SW480 (cell line): ENCODE measurements at regions not wholly inside any gene's neighbourhood (a gene's known extent, or its start where the extent isn't known, plus 50 kb on each side); places are given as distances from the start of the nearest gene placed in this dataset.

Experiments
- DNase-seq: peaks from one replicate; pipeline ENCODE4 v3.0.0-alpha.2; 2016; ENCODE audit warnings: low spot score

GRCh38 chr3:180341516-180341915 is 260.4 kb upstream of the TTC14 start:
- DNase-seq, result no peak

GRCh38 chr3:180351601-180352000 is 250.4 kb upstream of the TTC14 start:
- DNase-seq, result no peak

DNA sequence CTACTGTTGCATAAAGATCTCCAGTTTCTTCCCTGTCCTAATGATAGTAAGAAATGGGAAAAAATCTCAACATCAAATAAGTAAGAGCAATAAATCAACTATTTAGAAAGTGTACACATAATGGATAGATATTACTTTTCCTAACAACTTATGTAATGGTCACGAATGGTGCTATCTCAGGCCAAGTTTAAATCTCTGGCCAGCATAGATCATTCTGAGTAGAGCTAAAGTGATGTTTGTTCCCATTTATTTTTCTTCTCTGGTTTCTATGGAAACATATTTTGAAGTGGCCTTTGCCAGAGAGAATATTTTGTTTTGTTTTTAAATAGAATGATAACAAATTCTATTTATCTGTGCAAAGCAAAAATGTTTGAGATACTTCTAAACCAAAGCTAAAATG is 249.7 kb upstream of the TTC14 start:
- DNase-seq, result no peak

DNA sequence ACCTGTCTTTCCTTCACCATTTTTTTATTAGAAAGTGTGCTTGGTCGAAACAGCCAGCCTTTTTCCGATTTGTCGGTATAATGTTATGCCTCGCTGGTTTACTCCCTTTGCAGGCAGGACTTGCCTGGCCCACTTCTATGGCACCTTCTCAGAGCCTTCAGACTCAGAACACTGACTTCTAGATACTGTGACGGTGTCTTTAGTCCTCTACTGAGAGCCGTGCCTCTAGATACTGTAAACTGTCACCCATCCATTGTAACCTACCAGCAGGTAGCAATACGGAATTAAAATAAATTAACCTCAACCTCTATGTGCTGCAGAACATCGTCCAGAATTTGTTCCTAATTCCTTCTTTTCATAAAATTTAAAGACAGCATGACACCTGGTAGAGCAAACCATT is 247.7 kb upstream of the TTC14 start:
- DNase-seq, result no peak

DNA sequence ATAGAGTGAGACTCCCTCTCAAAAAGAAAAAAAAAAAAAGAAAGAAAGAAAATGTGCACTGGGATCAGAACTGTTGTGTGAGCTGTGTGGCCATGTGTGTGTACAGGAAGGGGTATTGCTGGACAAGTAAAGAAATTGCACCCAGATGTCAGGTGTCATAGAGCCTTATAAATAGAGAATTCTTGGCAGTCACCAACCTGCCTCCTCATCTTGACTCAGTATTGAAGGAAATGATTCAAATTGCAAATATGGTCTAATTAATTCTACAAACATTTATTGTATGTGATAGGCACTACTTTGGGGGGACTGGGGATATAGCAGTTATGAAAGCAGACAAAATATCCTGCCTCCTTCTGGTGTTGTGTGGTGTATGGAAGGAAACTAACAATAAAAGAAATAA is 243.8 kb upstream of the TTC14 start:
- DNase-seq, result no peak

DNA sequence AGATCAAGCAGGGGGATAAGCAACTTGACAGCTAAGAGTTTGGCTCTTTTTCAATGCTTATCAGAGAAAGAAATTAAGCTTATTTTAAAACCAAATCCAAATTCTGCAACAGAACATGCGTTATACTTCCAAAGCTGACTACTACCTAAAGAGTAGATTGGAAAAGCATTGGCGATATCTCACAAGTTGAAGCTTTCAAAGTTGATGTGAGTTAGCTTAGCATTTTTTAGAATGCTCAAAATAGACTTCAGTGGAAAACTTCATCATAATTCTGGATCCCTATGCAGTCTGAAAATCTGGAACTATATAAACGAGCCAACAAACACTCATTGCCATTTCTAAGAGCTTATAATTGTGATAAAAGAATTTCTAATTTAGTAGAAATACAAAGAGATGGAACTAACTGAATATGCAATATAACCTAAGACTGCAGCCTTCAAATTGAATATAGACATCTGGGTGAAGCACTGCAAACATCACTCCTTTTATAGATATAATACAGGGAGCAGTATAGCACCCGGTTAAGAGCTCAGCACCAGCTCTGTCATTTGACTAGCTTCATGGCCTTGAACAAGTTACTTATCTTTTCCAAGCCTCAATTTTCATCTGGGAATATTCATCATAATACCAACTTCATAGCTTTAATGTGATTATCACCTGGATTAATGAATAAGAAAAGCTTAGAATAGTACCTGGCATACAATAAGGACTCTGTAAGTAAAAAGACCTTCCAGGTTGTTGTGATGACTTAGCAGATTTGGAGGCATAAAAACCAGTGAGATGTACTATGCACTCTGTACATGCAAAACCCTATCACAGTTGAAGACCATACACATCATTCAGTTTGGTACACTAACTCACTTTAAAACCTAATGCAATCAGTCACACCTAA is 242.7 kb upstream of the TTC14 start:
- DNase-seq, result no peak

DNA sequence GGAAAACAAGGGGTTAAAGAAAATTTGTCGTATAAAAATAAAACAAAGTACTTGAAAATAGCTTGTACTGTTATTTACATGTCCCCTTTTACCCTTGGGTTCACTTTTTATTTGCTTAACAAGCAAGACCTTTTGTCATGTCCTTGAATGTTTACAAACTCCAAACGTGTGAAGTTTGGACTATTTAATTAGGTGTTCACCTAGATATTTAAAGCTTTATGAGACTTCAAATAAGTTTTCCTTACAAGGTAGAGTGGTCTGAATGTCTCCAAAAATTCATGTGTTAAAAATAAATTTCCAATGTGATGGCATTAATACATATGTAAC is 242.0 kb upstream of the TTC14 start:
- no peak for DNase-seq

DNA sequence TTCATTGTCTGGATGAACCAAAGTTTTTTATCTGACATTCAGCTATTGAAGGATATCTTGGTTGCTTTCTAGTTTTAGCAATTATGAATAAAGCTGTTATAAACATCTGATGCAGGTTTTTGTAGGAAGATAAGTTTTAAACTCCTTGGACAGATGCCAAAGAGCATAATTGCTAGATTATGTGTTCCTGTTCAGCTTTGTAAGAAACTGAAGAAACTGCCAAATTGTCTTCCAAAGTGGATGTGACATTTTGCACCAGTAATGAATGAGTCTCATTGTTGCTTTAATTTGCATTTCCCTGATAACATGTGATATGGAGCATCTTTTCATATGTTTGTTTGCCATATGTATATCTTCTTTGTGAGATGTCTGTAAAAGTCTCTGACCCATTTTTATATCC is 239.9 kb upstream of the TTC14 start:
- no peak for DNase-seq

DNA sequence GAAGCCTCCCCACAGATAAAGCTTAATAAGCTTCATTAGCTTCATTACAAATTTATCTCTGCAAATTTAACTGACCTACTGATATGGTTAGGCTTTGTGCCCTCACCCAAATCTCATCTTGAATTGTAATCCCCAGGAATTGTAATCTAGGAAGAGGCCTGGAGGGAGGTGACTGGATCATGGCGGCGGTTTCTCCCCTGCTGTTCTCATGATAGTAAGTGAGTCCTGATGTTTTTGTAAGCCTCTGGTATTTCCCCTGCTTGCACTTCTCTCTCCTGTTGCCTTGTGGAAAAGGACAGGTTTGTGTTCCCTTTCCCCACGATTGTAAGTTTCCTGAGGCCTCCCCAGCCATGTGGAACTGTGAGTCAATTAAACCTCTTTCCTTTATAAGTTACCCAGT is 226.1 kb upstream of the TTC14 start:
- DNase-seq, result no peak

DNA sequence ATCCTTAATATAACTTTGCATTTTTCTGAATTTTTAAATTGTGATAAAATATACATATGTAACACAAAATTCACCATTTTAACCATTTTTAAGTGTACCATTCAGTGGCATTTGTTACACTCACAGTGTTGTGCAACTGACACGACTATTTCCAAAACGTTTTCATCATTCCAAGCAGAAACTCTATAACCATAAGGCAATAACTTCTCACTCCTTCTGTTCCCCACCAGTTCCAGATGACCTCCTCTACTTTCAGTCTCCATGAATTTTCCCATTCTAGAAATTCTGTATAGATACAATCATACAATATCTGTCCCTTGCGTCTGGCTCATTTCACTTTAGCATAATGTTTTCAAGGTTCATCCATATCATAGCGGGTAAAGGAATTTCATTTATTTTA is 223.5 kb upstream of the TTC14 start:
- no peak for DNase-seq

GRCh38 chr3:180382638-180383180 is 219.3 kb upstream of the TTC14 start:
- DNase-seq, result no peak

- no peak for DNase-seq
Measured at GRCh38 chr3:180383332-180384020, 218.5 kb upstream of the TTC14 start.

- DNase-seq, result no peak
Measured at GRCh38 chr3:180390313-180390712, 211.7 kb upstream of the TTC14 start.

GRCh38 chr3:180391001-180391400 is 211.0 kb upstream of the TTC14 start:
- DNase-seq, result no peak

GRCh38 chr3:180401226-180401625 is 200.7 kb upstream of the TTC14 start:
- DNase-seq, result no peak

DNA sequence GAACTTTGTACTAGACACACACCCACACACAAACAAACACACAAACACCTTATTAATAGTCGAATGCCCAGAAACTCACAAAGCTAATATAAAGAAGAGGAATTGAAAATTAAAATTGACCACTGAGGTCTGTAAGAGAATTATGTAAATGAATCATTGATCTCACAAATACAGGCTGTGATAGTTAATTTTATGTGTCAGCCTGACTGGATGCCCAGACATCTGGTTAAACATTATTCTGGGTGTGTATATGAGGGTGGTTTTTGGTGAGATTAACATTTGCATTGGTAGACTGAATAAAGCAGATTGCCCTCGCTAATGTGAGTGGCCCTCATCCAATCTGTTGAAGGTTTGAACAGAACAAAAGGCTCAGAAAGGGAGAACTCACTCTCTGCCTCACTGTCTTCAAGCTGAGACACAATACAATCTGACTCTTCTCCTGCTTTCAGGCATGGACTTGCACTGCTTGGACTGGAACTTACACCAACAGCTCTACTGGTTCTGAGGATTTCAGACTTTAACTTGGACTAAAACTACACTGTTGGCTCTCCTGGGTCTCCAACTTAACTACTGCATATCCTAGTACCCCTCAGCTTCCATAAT is 199.4 kb upstream of the TTC14 start:
- DNase-seq, result no peak

DNA sequence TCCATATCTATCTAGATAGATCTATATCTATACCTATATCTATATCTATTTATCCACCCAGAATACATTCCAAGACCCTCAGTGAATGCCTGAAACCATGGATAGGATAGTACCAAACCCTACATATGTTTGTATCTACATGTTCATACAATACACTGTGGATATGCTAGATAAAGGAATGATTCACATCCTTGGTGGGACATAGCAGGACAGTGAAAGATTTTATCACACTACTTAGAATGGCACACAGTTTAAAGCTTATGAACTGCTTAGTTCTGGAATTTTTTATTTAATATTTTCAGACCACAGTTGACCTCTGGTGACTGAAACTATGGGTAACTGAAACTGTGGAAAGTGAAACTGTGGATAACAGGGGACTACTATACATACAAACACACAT is 198.8 kb upstream of the TTC14 start:
- no peak for DNase-seq

GRCh38 chr3:180408654-180409053 is 193.3 kb upstream of the TTC14 start:
- no peak for DNase-seq

- DNase-seq, result no peak
Measured at GRCh38 chr3:180409170-180409569, 192.8 kb upstream of the TTC14 start.

GRCh38 chr3:180409883-180410282 is 192.1 kb upstream of the TTC14 start:
- DNase-seq, result no peak

DNA sequence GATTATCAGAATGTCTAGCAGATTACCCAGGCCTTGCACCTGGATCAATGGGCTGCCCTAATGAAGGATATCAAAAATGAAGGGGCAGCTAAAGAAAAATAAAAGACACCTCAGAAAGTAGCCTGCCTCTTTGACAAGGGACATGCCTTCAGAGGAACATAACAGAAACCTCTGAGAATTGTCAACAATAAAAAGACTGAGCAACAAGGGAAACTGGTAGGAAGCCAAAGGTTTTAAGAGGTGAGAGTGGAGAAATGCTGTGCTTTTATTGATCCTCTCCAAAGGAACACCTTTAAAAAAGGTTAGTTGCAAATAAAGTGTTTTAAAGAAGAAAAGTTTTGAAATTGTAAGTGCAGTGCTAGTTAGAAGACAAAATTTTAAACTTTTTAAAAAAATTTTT is 187.8 kb upstream of the TTC14 start:
- DNase-seq, result no peak

DNA sequence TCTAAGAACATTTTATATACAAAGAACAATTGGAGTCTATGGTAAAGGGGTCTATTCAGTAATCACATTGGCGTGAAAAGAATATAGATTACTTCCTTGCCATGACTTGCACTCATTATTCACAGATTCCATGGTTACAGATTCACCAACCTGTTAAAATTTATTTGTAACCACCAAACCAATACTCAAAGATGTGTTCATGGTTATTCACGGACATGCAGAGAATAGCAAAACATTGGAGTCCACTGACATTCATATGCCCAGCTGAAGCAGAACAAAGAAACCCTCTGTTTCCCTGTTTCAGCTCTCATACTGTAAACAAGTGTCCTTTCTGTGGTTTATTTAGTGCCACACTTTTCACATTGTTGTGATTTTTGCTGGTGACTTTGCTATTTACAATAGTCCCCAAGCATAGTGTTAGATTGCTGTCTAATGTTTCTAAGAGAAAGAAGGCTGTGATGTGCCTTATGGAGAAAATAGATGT is 185.8 kb upstream of the TTC14 start:
- peak; percentile 80 for DNase-seq

- no peak for DNase-seq
Measured at GRCh38 chr3:180417241-180417640, 184.7 kb upstream of the TTC14 start.
